H1 (cell line): ENCODE measurements at regions not wholly inside any gene's neighbourhood (a gene's known extent, or its start where the extent isn't known, plus 50 kb on each side); places are given as distances from the start of the nearest gene placed in this dataset.

Source experiments
- CTCF ChIA-PET: fragments of 300-600 bp; sonication (Branson Sonifier 250); formaldehyde crosslinking; loops from one replicate; lab custom pipeline; 2021; ENCODE audit not compliant: partially characterized antibody; lab: Charles Lee
- POLR2A ChIA-PET: fragments of 300-600 bp; sonication (Branson Sonifier 250); formaldehyde crosslinking; loops from one replicate; lab custom pipeline; 2021; ENCODE audit warnings: inconsistent platforms; ENCODE audit not compliant: partially characterized antibody; lab: Charles Lee
- DNase-seq, 2 experiments: peaks; one replicate each; pipeline versions ENCODE4 v3.0.0 to v3.0.0-alpha.2; 2010 to 2022; ENCODE audit warnings: low spot score in 2 of 2, low read depth in 1 of 2, mixed read lengths in 1 of 2
- FAIRE-seq: peaks from 2 replicates; lab custom pipeline; 2011; peaks lifted over from hg19 to GRCh38; lab: Jason Lieb, UNC
- H2AFZ ChIP-seq: 2 replicates; pipeline ENCODE4 v1.8.1; 2012; ENCODE audit warnings: low read length, inconsistent platforms
- H2AK5ac ChIP-seq: 2 replicates; pipeline ENCODE4 v1.6.1; 2013; ENCODE audit warnings: low read depth, low read length
- H2BK120ac ChIP-seq: replicated peaks from 2 replicates; pipeline ENCODE3; 2013; ENCODE audit warnings: low read depth, low read length, inconsistent platforms
- H2BK12ac ChIP-seq: 2 replicates; pipeline ENCODE4 v1.6.1; 2013; ENCODE audit warnings: low read depth, low read length
- H2BK15ac ChIP-seq: 2 replicates; pipeline ENCODE4 v1.6.1; 2013; ENCODE audit warnings: low read length
- H2BK20ac ChIP-seq: 2 replicates; pipeline ENCODE4 v1.6.1; 2013; ENCODE audit warnings: low read length
- H2BK5ac ChIP-seq: 2 replicates; pipeline ENCODE4 v1.6.1; 2013; ENCODE audit warnings: low read depth, low read length
- H3K14ac ChIP-seq: 2 replicates; pipeline ENCODE4 v1.6.1; 2013; ENCODE audit warnings: inconsistent platforms; ENCODE audit not compliant: insufficient read length
- H3K18ac ChIP-seq: 2 replicates; pipeline ENCODE4 v1.6.1; 2013; ENCODE audit warnings: low read length; ENCODE audit errors: extremely low read depth
- H3K23ac ChIP-seq: 2 replicates; pipeline ENCODE4 v1.6.1; 2013; ENCODE audit warnings: inconsistent platforms; ENCODE audit not compliant: insufficient read length
- H3K23me2 ChIP-seq: 2 replicates; pipeline ENCODE4 v1.6.1; 2013; ENCODE audit warnings: low read depth, low read length
- H3K27ac ChIP-seq: 2 replicates; pipeline ENCODE4 v1.6.1; 2011; ENCODE audit warnings: low read depth, low read length, inconsistent platforms
- H3K27me3 ChIP-seq, 4 experiments: replicated peaks in 1 of 4; 1 replicate in 1 of 4; 2 replicates in 3 of 4; pipeline versions ENCODE4 v1.6.1 to v1.8.1; 2011 to 2013; ENCODE audit warnings: low read length in 3 of 4, mild to moderate bottlenecking in 3 of 4, inconsistent platforms in 2 of 4, mixed read lengths in 2 of 4, moderate library complexity in 1 of 4; ENCODE audit not compliant: control insufficient read depth in 3 of 4, insufficient read depth in 3 of 4; ENCODE audit errors: extremely low read depth in 1 of 4
- H3K36me3 ChIP-seq, 4 experiments: 2 replicates each; pipeline versions ENCODE4 v1.6.1 to v1.8.1; 2011 to 2013; ENCODE audit warnings: mild to moderate bottlenecking in 4 of 4, low read length in 3 of 4, moderate library complexity in 2 of 4, control low read depth in 1 of 4, inconsistent platforms in 1 of 4; ENCODE audit not compliant: insufficient read depth in 4 of 4, control insufficient read depth in 2 of 4
- H3K4ac ChIP-seq: replicated peaks from 2 replicates; pipeline ENCODE3; 2013; ENCODE audit warnings: low read length, low read depth, mixed read lengths, inconsistent platforms; ENCODE audit not compliant: insufficient read length
- H3K4me1 ChIP-seq, 4 experiments: replicated peaks in 1 of 4; 1 replicate in 1 of 4; 2 replicates in 3 of 4; pipeline versions ENCODE4 v1.6.1 to v1.8.1; 2011 to 2013; ENCODE audit warnings: low read length in 3 of 4, inconsistent platforms in 2 of 4, mixed read lengths in 1 of 4; ENCODE audit not compliant: insufficient read depth in 4 of 4, control insufficient read depth in 3 of 4
- H3K4me2 ChIP-seq, 2 experiments: 2 replicates each; pipeline versions ENCODE4 v1.6.1 to v1.8.1; 2011 to 2013; ENCODE audit warnings: low read depth in 2 of 2, low read length in 2 of 2, control low read depth in 1 of 2, inconsistent platforms in 1 of 2, mild to moderate bottlenecking in 1 of 2; ENCODE audit not compliant: insufficient read depth in 1 of 2
- H3K4me3 ChIP-seq, 4 experiments: fragments of 200-600, 300-600 bp in 1 of 4; sonication (generic), shearing (Covaris generic), sonication (Bioruptor Twin) in 1 of 4; 2 replicates each; pipeline versions ENCODE4 v1.5.1 to v1.8.1; 2011 to 2016; ENCODE audit warnings: low read length in 4 of 4, low read depth in 3 of 4, control low read depth in 2 of 4, inconsistent platforms in 2 of 4, mild to moderate bottlenecking in 2 of 4, mixed read lengths in 1 of 4, moderate library complexity in 1 of 4; ENCODE audit not compliant: insufficient read depth in 2 of 4; ENCODE audit errors: extremely low read depth in 1 of 4
- H3K56ac ChIP-seq: replicated peaks from 2 replicates; pipeline ENCODE3; 2013; ENCODE audit warnings: low read depth, mild to moderate bottlenecking, mixed read lengths, low read length, inconsistent platforms; ENCODE audit not compliant: insufficient read length
- H3K79me1 ChIP-seq: 2 replicates; pipeline ENCODE4 v1.6.1; 2013; ENCODE audit warnings: low read depth, low read length, control low read depth
- H3K79me2 ChIP-seq, 2 experiments: 2 replicates each; pipeline versions ENCODE4 v1.6.1 to v1.8.1; 2012 to 2013; ENCODE audit warnings: low read length in 2 of 2, mild to moderate bottlenecking in 2 of 2, inconsistent platforms in 1 of 2; ENCODE audit not compliant: insufficient read depth in 2 of 2, control insufficient read depth in 1 of 2
- H3K9ac ChIP-seq, 4 experiments: replicated peaks in 1 of 4; 1 replicate in 1 of 4; 2 replicates in 3 of 4; pipeline versions ENCODE4 v1.6.1 to v1.8.1; 2011 to 2013; ENCODE audit warnings: low read depth in 3 of 4, low read length in 3 of 4, control low read depth in 2 of 4, mild to moderate bottlenecking in 2 of 4, moderate library complexity in 2 of 4, inconsistent platforms in 1 of 4; ENCODE audit errors: extremely low read depth in 1 of 4
- H3K9me3 ChIP-seq, 2 experiments: 2 replicates each; pipeline versions ENCODE4 v1.6.1 to v1.8.1; 2012 to 2013; ENCODE audit warnings: mild to moderate bottlenecking in 2 of 2, moderate library complexity in 2 of 2, control low read depth in 1 of 2, inconsistent platforms in 1 of 2, low read depth in 1 of 2, low read length in 1 of 2, mixed read lengths in 1 of 2; ENCODE audit not compliant: insufficient read depth in 2 of 2
- H4K20me1 ChIP-seq, 2 experiments: replicated peaks in 1 of 2; 2 replicates each; pipeline versions ENCODE3 to v1.8.1; 2011 to 2013; ENCODE audit warnings: inconsistent platforms in 2 of 2, low read length in 2 of 2, mild to moderate bottlenecking in 1 of 2; ENCODE audit not compliant: insufficient read depth in 2 of 2, control insufficient read depth in 1 of 2
- H4K5ac ChIP-seq: 2 replicates; pipeline ENCODE4 v1.6.1; 2013; ENCODE audit warnings: low read length, low read depth, mixed read lengths, inconsistent platforms; ENCODE audit not compliant: insufficient read length
- H4K8ac ChIP-seq: 2 replicates; pipeline ENCODE4 v1.8.0; 2013; ENCODE audit warnings: mild to moderate bottlenecking, moderate library complexity, low read length, inconsistent platforms; ENCODE audit not compliant: insufficient read depth; ENCODE audit errors: extremely low read depth
- H4K91ac ChIP-seq: replicated peaks from 2 replicates; pipeline ENCODE3; 2013; ENCODE audit warnings: low read length, mixed read lengths, inconsistent platforms; ENCODE audit not compliant: insufficient read length
- CHD1 ChIP-seq: IDR thresholded peaks from 2 replicates; pipeline ENCODE4 v1.6.1; 2012; ENCODE audit warnings: low read depth, low read length, improper control_type of control experiment
- CHD2 ChIP-seq: IDR thresholded peaks from 2 replicates; pipeline ENCODE4 v1.6.1; 2012; ENCODE audit warnings: low read length, improper control_type of control experiment
- CREB1 ChIP-seq: IDR thresholded peaks from 2 replicates; pipeline ENCODE4 v1.6.1; 2012; ENCODE audit warnings: inconsistent platforms
- EGR1 ChIP-seq: IDR thresholded peaks from 2 replicates; pipeline ENCODE4 v1.6.1; 2011; ENCODE audit warnings: low read depth, low read length, borderline replicate concordance
- EP300 ChIP-seq, 2 experiments: IDR thresholded peaks; 1 replicate in 1 of 2; 2 replicates in 1 of 2; pipeline ENCODE4 v1.6.1; 2011 to 2012; ENCODE audit warnings: low read depth in 2 of 2, low read length in 2 of 2, mild to moderate bottlenecking in 2 of 2, borderline replicate concordance in 1 of 2, inconsistent platforms in 1 of 2, moderate library complexity in 1 of 2
- RAD21 ChIP-seq, 2 experiments: IDR thresholded peaks in 1 of 2; conservative IDR thresholded peaks in 1 of 2; 2 replicates each; pipeline ENCODE4 v1.6.1; 2011; ENCODE audit warnings: low read depth in 2 of 2, low read length in 2 of 2, improper control_type of control experiment in 1 of 2, inconsistent platforms in 1 of 2, mild to moderate bottlenecking in 1 of 2, moderate library complexity in 1 of 2
- TAF7 ChIP-seq: optimal IDR thresholded peaks from 2 replicates; pipeline ENCODE3; 2011; ENCODE audit warnings: low read depth, mild to moderate bottlenecking, inconsistent platforms, low read length, moderate library complexity, borderline replicate concordance
- WGBS, 2 experiments: shearing (Covaris generic) in 1 of 2; methylation state at CpG; one replicate each; pipeline versions ENCODE4 v1.1.6 to v1.1.7; 2013 to 2015; ENCODE audit warnings: low lambda C conversion rate in 2 of 2, mixed read lengths in 2 of 2, inconsistent platforms in 1 of 2, low coverage in 1 of 2, missing lambda C conversion rate in 1 of 2; ENCODE audit not compliant: insufficient replicate concordance in 2 of 2, insufficient coverage in 1 of 2, insufficient read length in 1 of 2; ENCODE audit errors: extremely low coverage in 1 of 2, missing lambda C conversion rate in 1 of 2; 5-methylcytosine and 5-hydroxymethylcytosine counted together

DNA sequence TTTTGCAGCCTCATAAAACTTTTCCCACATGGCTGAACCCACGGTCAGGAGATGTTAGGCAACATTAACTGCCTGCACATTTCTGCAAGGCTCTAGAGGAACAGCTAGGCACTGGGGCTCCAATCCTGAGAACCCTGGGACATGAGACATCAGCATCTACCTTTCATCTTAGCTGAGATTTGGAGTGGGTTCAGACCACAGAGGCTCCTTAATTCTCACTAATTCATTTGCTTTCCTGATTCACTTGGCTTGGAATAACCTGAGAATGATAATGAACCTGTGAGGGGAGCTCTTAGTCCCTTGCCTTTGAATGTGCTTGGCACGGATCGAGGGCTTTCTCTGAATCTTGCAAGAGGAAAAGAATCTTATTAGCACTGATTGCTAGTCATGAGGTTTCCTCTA, 266.2 kb downstream of the FIGN start:
- no peaks in the 10 kb centered on the region for H3K9me3 ChIP-seq
- H3K56ac ChIP-seq, result no peak overlapping the region
- H4K20me1 ChIP-seq, result no peaks in the 10 kb centered on the region
- H3K4ac ChIP-seq, result no peak overlapping the region
- H3K27me3 ChIP-seq, result no peaks in the 10 kb centered on the region; a peak in 1 of 7 replicates
- CTCF ChIA-PET, result interaction anchor here (0.7 to 1.9 kb wide), 7 partner anchors 12 to 960 kb away, joined by 3 to 13 read pairs (median 3); no protein-coding TSS in a partner anchor
- no peak overlapping the region for H2BK120ac ChIP-seq
- H4K5ac ChIP-seq, result no peak overlapping the region
- H4K91ac ChIP-seq, result no peak overlapping the region
- no peaks in the 10 kb centered on the region for H3K23me2 ChIP-seq
- H2BK15ac ChIP-seq, result no peak overlapping the region
- no peak for DNase-seq
- no peak overlapping the region for H4K8ac ChIP-seq
- no peak overlapping the region for H2BK5ac ChIP-seq
- 0 out of 2 replicates have a peak overlapping the region, but pooled peaks have one; percentile 76 for H2AFZ ChIP-seq
- H3K4me2 ChIP-seq, result no peak overlapping the region
- H2BK20ac ChIP-seq, result no peak overlapping the region
- H3K27ac ChIP-seq, result no peak overlapping the region
- peaks cover 0 to 6% (median 0%) of the 10 kb centered on the region in 4 experiments; a peak in 1 of 7 replicates for H3K4me1 ChIP-seq
- POLR2A ChIA-PET, result interaction anchor here (1.5 kb wide), 1 partner anchor 10 kb away, joined by 3 read pairs; no protein-coding TSS in a partner anchor
- H3K14ac ChIP-seq, result no peak overlapping the region
- no peak for FAIRE-seq
- no peaks in the 10 kb centered on the region for H3K36me3 ChIP-seq
- no peaks in the 10 kb centered on the region for H3K79me2 ChIP-seq
- no peak overlapping the region for H3K4me3 ChIP-seq
- WGBS, 2 experiments, result 66% methylated on average over 3 of the region's 3 CpGs; no CpG with 5 or more reads in 1 of the 2 experiments
- H3K18ac ChIP-seq, result no peak overlapping the region
- H3K23ac ChIP-seq, result no peak overlapping the region
- no peaks in the 10 kb centered on the region for H3K79me1 ChIP-seq
- H2BK12ac ChIP-seq, result no peak overlapping the region
- no peak overlapping the region for H2AK5ac ChIP-seq
- no peak overlapping the region for H3K9ac ChIP-seq
- TF ChIP-seq RAD21 (IDR thresholded peaks at IDR 0.05 in 1 of 2, conservative IDR thresholded peaks at IDR 0.05 in 1 of 2; ENCODE audit: low read depth in 2 of 2, low read length in 2 of 2) (peak; percentile 24 to 31; a peak in 3 of 4 replicates), CHD1 (no peak), TAF7 (no peak), CREB1 (no peak), CHD2 (no peak), EGR1 (no peak), EP300 (IDR thresholded peaks at IDR 0.05; ENCODE audit: borderline replicate concordance in 1 of 2, low read depth in 2 of 2, low read length in 2 of 2) (no peak)
- TF ChIP-seq, all 59 proteins: peak for 1
